Keratinocyte (primary cell): ENCODE measurements at regions not wholly inside any gene's neighbourhood (a gene's known extent, or its start where the extent isn't known, plus 50 kb on each side); places are given as distances from the start of the nearest gene placed in this dataset.

Source experiments
- DNase-seq: peaks from one replicate; pipeline ENCODE4 v3.0.0-alpha.2; 2011; ENCODE audit warnings: low read depth, missing footprints, low spot score
- FAIRE-seq: peaks from 2 replicates; lab custom pipeline; 2011; peaks lifted over from hg19 to GRCh38; lab: Jason Lieb, UNC
- H2AFZ ChIP-seq: 2 replicates; pipeline ENCODE4 v1.6.0; 2012; ENCODE audit warnings: low read length, control low read depth, inconsistent platforms; ENCODE audit not compliant: control insufficient read depth
- H3K27ac ChIP-seq: 2 replicates; pipeline ENCODE4 v1.5.1; 2011; ENCODE audit warnings: low read length; ENCODE audit not compliant: control insufficient read depth, insufficient read depth
- H3K27me3 ChIP-seq: 3 replicates; pipeline ENCODE4 v1.6.0; 2011; ENCODE audit warnings: low read length; ENCODE audit not compliant: control insufficient read depth, insufficient read depth; ENCODE audit errors: extremely low read depth
- H3K36me3 ChIP-seq, 2 experiments: 2 replicates in 1 of 2; 3 replicates in 1 of 2; pipeline ENCODE4 v1.5.1; 2011; ENCODE audit warnings: low read length in 2 of 2, mild to moderate bottlenecking in 1 of 2; ENCODE audit not compliant: control insufficient read depth in 2 of 2, insufficient read depth in 2 of 2; ENCODE audit errors: extremely low read depth in 1 of 2
- H3K4me1 ChIP-seq: 3 replicates; pipeline ENCODE4 v1.5.1; 2011; ENCODE audit warnings: low read length; ENCODE audit not compliant: control insufficient read depth, insufficient read depth; ENCODE audit errors: extremely low read depth
- H3K4me2 ChIP-seq: 3 replicates; pipeline ENCODE4 v1.6.0; 2011; ENCODE audit warnings: low read depth, low read length; ENCODE audit not compliant: control insufficient read depth, insufficient read depth; ENCODE audit errors: extremely low read depth
- H3K4me3 ChIP-seq, 3 experiments: fragments of 200-600 bp in 1 of 3; sonication (generic) in 1 of 3; 2 replicates in 2 of 3; 3 replicates in 1 of 3; pipeline ENCODE4 v1.5.1; 2011 to 2016; ENCODE audit warnings: low read length in 3 of 3, mild to moderate bottlenecking in 3 of 3, control low read depth in 2 of 3, inconsistent platforms in 1 of 3, low read depth in 1 of 3, mixed read lengths in 1 of 3, mixed run types in 1 of 3, moderate library complexity in 1 of 3; ENCODE audit not compliant: control insufficient read depth in 2 of 3, insufficient read depth in 2 of 3; ENCODE audit errors: extremely low read depth in 1 of 3
- H3K79me2 ChIP-seq: 2 replicates; pipeline ENCODE4 v1.6.0; 2012; ENCODE audit warnings: low read length; ENCODE audit not compliant: control insufficient read depth, insufficient read depth
- H3K9ac ChIP-seq: 3 replicates; pipeline ENCODE4 v1.6.0; 2011; ENCODE audit warnings: low read length; ENCODE audit not compliant: control insufficient read depth, insufficient read depth; ENCODE audit errors: extremely low read depth
- H3K9me1 ChIP-seq: 3 replicates; pipeline ENCODE4 v1.6.0; 2011; ENCODE audit warnings: low read length; ENCODE audit not compliant: control insufficient read depth, insufficient read depth; ENCODE audit errors: extremely low read depth
- H3K9me3 ChIP-seq: 2 replicates; pipeline ENCODE4 v1.5.1; 2012; ENCODE audit warnings: low read depth, low read length; ENCODE audit not compliant: control insufficient read depth
- H4K20me1 ChIP-seq: 3 replicates; pipeline ENCODE4 v1.6.0; 2011; ENCODE audit warnings: low read length; ENCODE audit not compliant: control insufficient read depth, insufficient read depth; ENCODE audit errors: extremely low read depth
- EZH2 ChIP-seq: IDR thresholded peaks from one replicate; pipeline ENCODE4 v1.6.1; 2012; ENCODE audit warnings: inconsistent platforms, mild to moderate bottlenecking, low read length, moderate library complexity
- dilution Hi-C: fragments of 300-500 bp; cut with MboI; formaldehyde crosslinking; loops from one replicate; pipeline ENCODE4 v1.7.0; 2020; ENCODE audit warnings: low sequenced_read_pairs; ENCODE audit not compliant: extremely low pct_ligation_motif_present
- TF ChIP-seq, protein P1 (sequence below), 3 experiments: IDR thresholded peaks in 1 of 3; conservative IDR thresholded peaks in 1 of 3; optimal IDR thresholded peaks in 1 of 3; 2 replicates in 2 of 3; 3 replicates in 1 of 3; pipeline versions ENCODE3 to v1.5.1; 2011; ENCODE audit warnings: low read length in 3 of 3, mild to moderate bottlenecking in 3 of 3, moderate library complexity in 2 of 3, control low read depth in 1 of 3, inconsistent platforms in 1 of 3; ENCODE audit not compliant: insufficient read depth in 2 of 3; ENCODE audit errors: extremely low read depth in 1 of 3

DNA sequence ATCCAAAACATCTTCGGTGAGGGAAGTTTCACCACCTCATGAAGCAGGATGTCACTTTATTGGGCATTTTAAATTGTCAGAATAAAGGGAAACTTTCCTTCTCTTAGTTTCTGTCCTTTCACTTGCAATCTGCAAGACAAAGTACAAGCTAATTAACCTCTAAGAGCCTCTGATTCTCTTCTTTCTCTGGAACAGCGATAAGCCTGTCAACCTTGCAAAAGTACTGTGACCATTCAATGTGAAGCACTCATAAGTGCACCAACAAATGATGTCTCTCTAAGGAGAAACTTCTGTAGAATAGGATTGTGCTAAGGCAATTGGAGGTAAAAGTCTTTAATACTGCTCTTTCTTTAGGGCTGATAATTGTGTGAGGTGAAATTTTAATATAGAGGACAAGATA is 1622.3 kb downstream of the CDH8 start:
- FAIRE-seq, result no peak
- no peak overlapping the region for H2AFZ ChIP-seq
- no peak overlapping the region for H3K4me2 ChIP-seq
- no peaks in the 10 kb centered on the region for H4K20me1 ChIP-seq
- H3K4me1 ChIP-seq, result no peaks in the 10 kb centered on the region
- no peaks in the 10 kb centered on the region for H3K27me3 ChIP-seq
- no peaks in the 10 kb centered on the region for H3K9me3 ChIP-seq
- H3K9ac ChIP-seq, result no peak overlapping the region
- dilution Hi-C loops, result no loop called here
- no peaks in the 10 kb centered on the region for H3K79me2 ChIP-seq
- no peaks in the 10 kb centered on the region for H3K36me3 ChIP-seq
- TF ChIP-seq EZH2, result no peak
- TF ChIP-seq, protein P1, sequence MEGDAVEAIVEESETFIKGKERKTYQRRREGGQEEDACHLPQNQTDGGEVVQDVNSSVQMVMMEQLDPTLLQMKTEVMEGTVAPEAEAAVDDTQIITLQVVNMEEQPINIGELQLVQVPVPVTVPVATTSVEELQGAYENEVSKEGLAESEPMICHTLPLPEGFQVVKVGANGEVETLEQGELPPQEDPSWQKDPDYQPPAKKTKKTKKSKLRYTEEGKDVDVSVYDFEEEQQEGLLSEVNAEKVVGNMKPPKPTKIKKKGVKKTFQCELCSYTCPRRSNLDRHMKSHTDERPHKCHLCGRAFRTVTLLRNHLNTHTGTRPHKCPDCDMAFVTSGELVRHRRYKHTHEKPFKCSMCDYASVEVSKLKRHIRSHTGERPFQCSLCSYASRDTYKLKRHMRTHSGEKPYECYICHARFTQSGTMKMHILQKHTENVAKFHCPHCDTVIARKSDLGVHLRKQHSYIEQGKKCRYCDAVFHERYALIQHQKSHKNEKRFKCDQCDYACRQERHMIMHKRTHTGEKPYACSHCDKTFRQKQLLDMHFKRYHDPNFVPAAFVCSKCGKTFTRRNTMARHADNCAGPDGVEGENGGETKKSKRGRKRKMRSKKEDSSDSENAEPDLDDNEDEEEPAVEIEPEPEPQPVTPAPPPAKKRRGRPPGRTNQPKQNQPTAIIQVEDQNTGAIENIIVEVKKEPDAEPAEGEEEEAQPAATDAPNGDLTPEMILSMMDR (optimal IDR thresholded peaks at IDR 0.05 in 1 of 3, IDR thresholded peaks at IDR 0.05 in 1 of 3, conservative IDR thresholded peaks at IDR 0.05 in 1 of 3; ENCODE audit: extremely low read depth in 1 of 3, insufficient read depth in 2 of 3, low read length in 3 of 3), result no peak
- H3K4me3 ChIP-seq, result no peak overlapping the region
- no peak overlapping the region for H3K27ac ChIP-seq
- no peak for DNase-seq
- no peaks in the 10 kb centered on the region for H3K9me1 ChIP-seq

DNA sequence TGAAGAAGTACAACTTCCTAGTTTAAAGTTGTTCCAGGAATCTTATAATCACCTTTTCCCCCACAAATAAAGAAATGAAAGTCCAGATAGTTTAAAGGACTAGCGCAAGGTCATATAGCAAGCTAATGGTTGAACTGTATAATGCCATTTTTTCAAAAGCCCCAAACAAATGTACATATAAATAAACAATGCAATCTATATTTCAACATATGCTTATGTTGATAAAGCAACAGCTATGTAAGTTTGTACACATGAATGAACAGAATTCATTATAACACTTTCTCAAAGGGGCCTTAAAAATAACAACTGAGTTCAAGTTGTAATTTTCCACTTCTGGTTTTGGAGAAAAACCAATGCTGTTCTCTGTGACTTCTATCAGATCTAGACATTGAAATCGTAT is 1628.6 kb downstream of the CDH8 start:
- H3K9me3 ChIP-seq, result no peaks in the 10 kb centered on the region
- H3K79me2 ChIP-seq, result no peaks in the 10 kb centered on the region
- TF ChIP-seq EZH2, result no peak
- TF ChIP-seq, protein P1 (optimal IDR thresholded peaks at IDR 0.05 in 1 of 3, IDR thresholded peaks at IDR 0.05 in 1 of 3, conservative IDR thresholded peaks at IDR 0.05 in 1 of 3; ENCODE audit: extremely low read depth in 1 of 3, insufficient read depth in 2 of 3, low read length in 3 of 3), result no peak
- FAIRE-seq (no peak), DNase-seq (no peak)
- dilution Hi-C loops, result no loop called here
- no peak overlapping the region for H3K4me3 ChIP-seq
- H3K4me1 ChIP-seq, result no peaks in the 10 kb centered on the region
- H3K36me3 ChIP-seq, result no peaks in the 10 kb centered on the region
- no peaks in the 10 kb centered on the region for H4K20me1 ChIP-seq
- H3K27me3 ChIP-seq, result no peaks in the 10 kb centered on the region
- H2AFZ ChIP-seq, result no peak overlapping the region
- H3K9ac ChIP-seq, result no peak overlapping the region
- H3K9me1 ChIP-seq, result no peaks in the 10 kb centered on the region
- H3K27ac ChIP-seq, result no peak overlapping the region
- H3K4me2 ChIP-seq, result no peak overlapping the region
